ENCODE measurements at regions not wholly inside any gene's neighbourhood (a gene's known extent, or its start where the extent isn't known, plus 50 kb on each side); places are given as distances from the start of the nearest gene placed in this dataset.

- Histone ChIP-seq H3K9me3 (ENCODE audit: control insufficient read depth, low read length) (no peaks in the 10 kb centered on the region), H3K4me1 (ENCODE audit: control insufficient read depth, insufficient read depth, low read length) (no peaks in the 10 kb centered on the region), H3K27ac (ENCODE audit: insufficient read depth, low read depth, low read length, poor library complexity, severe bottlenecking) (no peak overlapping the region), H3K27me3 (ENCODE audit: control insufficient read depth, insufficient read depth, low read length, poor library complexity, severe bottlenecking) (no peaks in the 10 kb centered on the region), H3K4me3 (ENCODE audit: insufficient read depth, low read depth, low read length) (no peak overlapping the region), H3K36me3 (ENCODE audit: control insufficient read depth, insufficient read depth, low read length) (no peaks in the 10 kb centered on the region)
- WGBS, 2 experiments, result 91 to 95% methylated on average over 1 of the region's 1 CpG
Measured at GRCh38 chr12:39028382-39028781, 123.0 kb upstream of the CPNE8 start.

- no peaks in the 10 kb centered on the region for H3K36me3 ChIP-seq (ENCODE audit: control insufficient read depth, insufficient read depth, low read length)
- no peaks in the 10 kb centered on the region for H3K9me3 ChIP-seq (ENCODE audit: control insufficient read depth, low read length)
- no peaks in the 10 kb centered on the region for H3K4me1 ChIP-seq (ENCODE audit: control insufficient read depth, insufficient read depth, low read length)
- H3K27me3 ChIP-seq (ENCODE audit: control insufficient read depth, insufficient read depth, low read length, poor library complexity, severe bottlenecking), result no peaks in the 10 kb centered on the region
- WGBS, 2 experiments, result 81 to 94% methylated on average over 1 of the region's 1 CpG
- no peak overlapping the region for H3K27ac ChIP-seq (ENCODE audit: insufficient read depth, low read depth, low read length, poor library complexity, severe bottlenecking)
- H3K4me3 ChIP-seq (ENCODE audit: insufficient read depth, low read depth, low read length), result no peak overlapping the region
Measured at GRCh38 chr12:39012870-39013269, 107.5 kb upstream of the CPNE8 start.

- H3K4me3 ChIP-seq (ENCODE audit: insufficient read depth, low read depth, low read length), result no peak overlapping the region
- H3K4me1 ChIP-seq (ENCODE audit: control insufficient read depth, insufficient read depth, low read length), result no peaks in the 10 kb centered on the region
- WGBS, 2 experiments, result 83 to 86% methylated on average over 2 of the region's 2 CpGs
- no peaks in the 10 kb centered on the region for H3K36me3 ChIP-seq (ENCODE audit: control insufficient read depth, insufficient read depth, low read length)
- no peak overlapping the region for H3K27ac ChIP-seq (ENCODE audit: insufficient read depth, low read depth, low read length, poor library complexity, severe bottlenecking)
- no peaks in the 10 kb centered on the region for H3K27me3 ChIP-seq (ENCODE audit: control insufficient read depth, insufficient read depth, low read length, poor library complexity, severe bottlenecking)
- no peaks in the 10 kb centered on the region for H3K9me3 ChIP-seq (ENCODE audit: control insufficient read depth, low read length)
Measured at GRCh38 chr12:39011166-39011565, 105.8 kb upstream of the CPNE8 start.

DNA sequence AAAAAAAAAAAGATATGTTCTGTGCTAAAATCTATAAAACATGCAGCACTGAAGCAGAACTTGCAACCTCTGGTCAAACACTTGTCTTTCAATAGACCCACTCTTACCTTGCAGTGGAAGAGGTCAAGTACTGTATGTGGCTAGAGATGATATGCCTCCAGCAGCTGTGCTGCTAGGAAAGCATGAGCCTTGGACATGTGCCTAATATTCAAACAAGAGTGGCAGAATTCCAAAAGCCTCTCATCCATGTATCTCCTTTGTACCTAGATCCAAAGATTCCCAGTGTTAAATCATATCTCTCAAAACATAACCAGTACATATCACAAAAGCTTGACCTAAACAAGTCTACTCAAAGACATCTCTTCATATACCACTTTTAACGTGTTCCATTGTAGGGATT lies 105.0 kb upstream of the CPNE8 start:
- no peak overlapping the region for H3K4me3 ChIP-seq (ENCODE audit: insufficient read depth, low read depth, low read length)
- no peaks in the 10 kb centered on the region for H3K9me3 ChIP-seq (ENCODE audit: control insufficient read depth, low read length)
- H3K27ac ChIP-seq (ENCODE audit: insufficient read depth, low read depth, low read length, poor library complexity, severe bottlenecking), result no peak overlapping the region
- no peaks in the 10 kb centered on the region for H3K36me3 ChIP-seq (ENCODE audit: control insufficient read depth, insufficient read depth, low read length)
- WGBS, 2 experiments, result 80 to 89% methylated on average over 1 of the region's 1 CpG
- no peaks in the 10 kb centered on the region for H3K27me3 ChIP-seq (ENCODE audit: control insufficient read depth, insufficient read depth, low read length, poor library complexity, severe bottlenecking)
- no peaks in the 10 kb centered on the region for H3K4me1 ChIP-seq (ENCODE audit: control insufficient read depth, insufficient read depth, low read length)

DNA sequence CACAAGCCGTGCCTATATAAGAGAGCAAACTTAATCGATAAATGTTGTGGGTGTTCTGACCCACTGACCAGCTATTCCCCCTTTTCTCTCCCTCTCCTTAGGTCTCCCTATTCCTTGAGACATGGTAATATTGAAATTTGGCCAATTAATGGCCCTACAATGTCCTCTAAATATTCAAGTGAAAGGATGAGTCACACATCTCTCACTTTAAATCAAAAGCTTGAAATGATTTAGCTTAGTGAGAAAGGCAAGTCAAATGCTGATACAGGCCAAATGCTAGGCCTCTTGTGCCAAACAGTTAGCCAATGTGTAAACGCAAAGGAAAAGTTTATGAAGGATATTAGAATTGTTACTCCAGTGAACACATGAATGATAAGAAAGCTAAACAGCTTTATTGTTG lies 102.2 kb upstream of the CPNE8 start:
- WGBS, 2 experiments, result 79 to 100% methylated on average over 1 to 3 of the region's 3 CpGs
- Histone ChIP-seq H3K27me3 (ENCODE audit: control insufficient read depth, insufficient read depth, low read length, poor library complexity, severe bottlenecking) (no peaks in the 10 kb centered on the region), H3K9me3 (ENCODE audit: control insufficient read depth, low read length) (no peaks in the 10 kb centered on the region), H3K36me3 (ENCODE audit: control insufficient read depth, insufficient read depth, low read length) (no peaks in the 10 kb centered on the region), H3K4me1 (ENCODE audit: control insufficient read depth, insufficient read depth, low read length) (no peaks in the 10 kb centered on the region), H3K4me3 (ENCODE audit: insufficient read depth, low read depth, low read length) (no peak overlapping the region), H3K27ac (ENCODE audit: insufficient read depth, low read depth, low read length, poor library complexity, severe bottlenecking) (no peak overlapping the region)

DNA sequence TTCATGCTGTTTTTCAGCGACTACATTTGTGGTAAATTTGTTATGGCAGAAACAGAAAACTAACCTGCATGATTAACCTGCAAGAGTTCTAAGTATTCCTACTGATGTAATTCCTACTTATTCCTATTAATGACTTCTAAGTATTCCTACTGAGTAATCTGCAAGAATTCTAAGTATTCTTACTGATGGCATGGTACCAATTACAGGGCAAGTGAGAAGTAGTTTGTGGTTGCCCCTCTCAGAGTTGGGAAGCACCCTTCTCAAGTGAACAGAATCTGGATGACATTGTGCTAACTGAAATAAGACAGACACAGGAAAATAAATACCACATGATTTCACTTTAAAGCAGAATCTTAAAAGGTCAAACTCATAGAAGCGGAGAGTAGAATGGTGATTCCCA lies 100.9 kb upstream of the CPNE8 start:
- Histone ChIP-seq H3K36me3 (ENCODE audit: control insufficient read depth, insufficient read depth, low read length) (no peaks in the 10 kb centered on the region), H3K27me3 (ENCODE audit: control insufficient read depth, insufficient read depth, low read length, poor library complexity, severe bottlenecking) (no peaks in the 10 kb centered on the region), H3K9me3 (ENCODE audit: control insufficient read depth, low read length) (no peaks in the 10 kb centered on the region), H3K27ac (ENCODE audit: insufficient read depth, low read depth, low read length, poor library complexity, severe bottlenecking) (no peak overlapping the region), H3K4me3 (ENCODE audit: insufficient read depth, low read depth, low read length) (no peak overlapping the region), H3K4me1 (ENCODE audit: control insufficient read depth, insufficient read depth, low read length) (no peaks in the 10 kb centered on the region)
- 90% methylated on average over 1 of the region's 2 CpGs; no CpG with 5 or more reads in 1 of the 2 experiments for WGBS, 2 experiments

DNA sequence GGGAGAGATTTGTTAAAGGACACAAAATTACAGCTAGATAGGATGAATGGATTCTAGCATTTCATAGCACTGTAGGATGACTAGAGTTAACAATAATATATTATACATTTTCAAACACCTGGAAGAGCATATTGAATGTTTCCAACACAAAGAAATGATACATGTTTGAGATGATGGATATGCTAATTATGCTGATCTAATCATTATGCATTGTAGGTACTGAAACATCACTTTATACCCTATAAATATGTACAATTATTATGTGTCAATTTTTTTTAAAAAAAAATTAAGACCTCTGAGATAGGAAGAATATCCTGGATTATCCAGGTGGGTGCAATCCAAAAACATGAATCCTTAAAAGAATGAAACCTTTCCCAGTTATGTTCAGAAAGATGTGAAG lies 100.3 kb upstream of the CPNE8 start:
- Histone ChIP-seq H3K27ac (ENCODE audit: insufficient read depth, low read depth, low read length, poor library complexity, severe bottlenecking) (no peak overlapping the region), H3K4me3 (ENCODE audit: insufficient read depth, low read depth, low read length) (no peak overlapping the region), H3K27me3 (ENCODE audit: control insufficient read depth, insufficient read depth, low read length, poor library complexity, severe bottlenecking) (no peaks in the 10 kb centered on the region), H3K4me1 (ENCODE audit: control insufficient read depth, insufficient read depth, low read length) (no peaks in the 10 kb centered on the region), H3K36me3 (ENCODE audit: control insufficient read depth, insufficient read depth, low read length) (no peaks in the 10 kb centered on the region), H3K9me3 (ENCODE audit: control insufficient read depth, low read length) (no peaks in the 10 kb centered on the region)

DNA sequence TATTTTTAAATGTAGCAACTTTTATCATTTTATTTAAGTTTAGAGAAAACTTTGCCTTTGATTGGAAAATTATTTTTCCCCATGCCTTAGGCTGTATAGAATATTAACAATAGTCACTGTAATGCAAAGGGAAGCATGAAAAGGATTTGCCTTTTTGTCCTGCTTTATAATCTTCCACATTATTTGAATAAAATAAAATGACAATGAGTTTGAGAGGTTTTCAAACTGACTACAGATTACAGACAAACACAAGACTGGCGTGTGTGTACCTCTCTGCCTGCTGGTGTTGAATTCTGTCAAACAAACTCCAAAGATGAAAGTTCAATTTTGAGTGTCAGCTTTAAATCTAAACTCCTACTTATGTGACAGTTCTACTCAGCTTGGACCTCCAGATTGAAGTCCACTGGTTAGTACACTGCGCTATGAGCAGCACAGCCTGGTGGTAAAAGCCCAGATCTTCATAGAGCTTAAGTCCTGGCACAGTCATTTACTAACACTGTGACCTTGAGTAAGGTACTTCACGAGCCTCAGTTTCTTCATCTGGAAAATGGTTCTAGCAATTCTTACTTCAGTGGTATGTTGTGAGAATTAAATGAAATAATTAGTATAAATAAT lies 98.3 kb upstream of the CPNE8 start:
- 77 to 79% methylated on average over 3 of the region's 3 CpGs for WGBS, 2 experiments
- no peaks in the 10 kb centered on the region for H3K36me3 ChIP-seq (ENCODE audit: control insufficient read depth, insufficient read depth, low read length)
- no peaks in the 10 kb centered on the region for H3K4me1 ChIP-seq (ENCODE audit: control insufficient read depth, insufficient read depth, low read length)
- no peak overlapping the region for H3K27ac ChIP-seq (ENCODE audit: insufficient read depth, low read depth, low read length, poor library complexity, severe bottlenecking)
- no peaks in the 10 kb centered on the region for H3K27me3 ChIP-seq (ENCODE audit: control insufficient read depth, insufficient read depth, low read length, poor library complexity, severe bottlenecking)
- no peak overlapping the region for H3K4me3 ChIP-seq (ENCODE audit: insufficient read depth, low read depth, low read length)
- H3K9me3 ChIP-seq (ENCODE audit: control insufficient read depth, low read length), result no peaks in the 10 kb centered on the region

DNA sequence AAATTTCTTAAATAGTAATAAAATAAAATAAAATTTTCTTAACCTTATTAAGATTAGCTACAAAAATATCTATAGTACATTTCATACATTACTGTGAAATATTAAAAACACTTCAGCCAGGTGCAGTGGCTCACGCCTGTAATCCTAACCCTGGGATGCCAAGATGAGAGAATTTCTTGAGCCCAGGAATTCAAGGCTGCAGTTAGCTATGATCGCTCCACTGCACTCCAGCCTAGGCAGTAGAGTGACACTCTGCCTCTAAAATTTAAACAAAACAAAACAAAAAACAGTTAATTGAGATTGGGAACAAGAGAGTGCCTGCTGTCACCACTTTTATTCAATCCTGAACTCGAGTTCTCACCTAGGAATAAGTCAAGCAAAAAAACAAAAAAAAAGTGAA lies 95.0 kb upstream of the CPNE8 start:
- no peak overlapping the region for H3K27ac ChIP-seq (ENCODE audit: insufficient read depth, low read depth, low read length, poor library complexity, severe bottlenecking)
- H3K27me3 ChIP-seq (ENCODE audit: control insufficient read depth, insufficient read depth, low read length, poor library complexity, severe bottlenecking), result no peaks in the 10 kb centered on the region
- no peak overlapping the region for H3K4me3 ChIP-seq (ENCODE audit: insufficient read depth, low read depth, low read length)
- no peaks in the 10 kb centered on the region for H3K9me3 ChIP-seq (ENCODE audit: control insufficient read depth, low read length)
- 89% methylated on average over 3 of the region's 3 CpGs for WGBS, 2 experiments
- no peaks in the 10 kb centered on the region for H3K36me3 ChIP-seq (ENCODE audit: control insufficient read depth, insufficient read depth, low read length)
- no peaks in the 10 kb centered on the region for H3K4me1 ChIP-seq (ENCODE audit: control insufficient read depth, insufficient read depth, low read length)

DNA sequence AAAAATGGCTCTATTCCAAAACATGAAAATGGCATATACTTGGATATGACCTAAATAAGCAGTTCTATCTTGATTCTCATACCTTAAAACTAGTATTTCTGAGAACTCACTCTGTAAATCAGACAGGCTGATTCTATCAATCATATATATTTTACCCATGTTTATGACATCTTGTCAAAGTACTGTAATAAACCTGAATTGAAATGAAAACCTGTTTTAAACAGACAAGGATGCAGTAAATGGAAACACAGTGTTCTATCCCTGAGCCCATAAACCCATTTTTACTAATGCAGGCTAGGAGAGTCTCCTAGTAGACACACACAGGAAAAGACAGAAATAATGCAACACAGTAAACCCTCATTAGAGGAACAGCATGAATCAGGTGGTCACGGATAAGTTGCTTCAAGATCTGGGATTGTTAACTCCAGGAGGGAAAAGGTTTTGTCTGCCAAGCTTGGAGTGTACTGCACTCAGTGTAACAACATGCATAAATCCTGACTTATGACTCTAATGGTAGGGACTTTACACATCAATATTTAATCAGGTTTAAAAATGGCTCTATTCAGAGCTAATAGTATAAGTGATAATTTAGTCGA lies 93.6 kb upstream of the CPNE8 start:
- Histone ChIP-seq H3K27ac (ENCODE audit: insufficient read depth, low read depth, low read length, poor library complexity, severe bottlenecking) (no peak overlapping the region), H3K4me1 (ENCODE audit: control insufficient read depth, insufficient read depth, low read length) (no peaks in the 10 kb centered on the region), H3K9me3 (ENCODE audit: control insufficient read depth, low read length) (no peaks in the 10 kb centered on the region), H3K36me3 (ENCODE audit: control insufficient read depth, insufficient read depth, low read length) (no peaks in the 10 kb centered on the region), H3K4me3 (ENCODE audit: insufficient read depth, low read depth, low read length) (no peak overlapping the region), H3K27me3 (ENCODE audit: control insufficient read depth, insufficient read depth, low read length, poor library complexity, severe bottlenecking) (no peaks in the 10 kb centered on the region)
- WGBS, 2 experiments, result 82 to 100% methylated on average over 2 of the region's 2 CpGs

- H3K4me1 ChIP-seq (ENCODE audit: control insufficient read depth, insufficient read depth, low read length), result no peaks in the 10 kb centered on the region
- 68 to 73% methylated on average over 3 of the region's 3 CpGs for WGBS, 2 experiments
Measured at GRCh38 chr12:38995249-38995648, 89.9 kb upstream of the CPNE8 start.

More at GRCh38 chr12:38995249-38995648, 89.9 kb upstream of the CPNE8 start:
- H3K4me3 ChIP-seq (ENCODE audit: insufficient read depth, low read depth, low read length), result no peak overlapping the region
- H3K27ac ChIP-seq (ENCODE audit: insufficient read depth, low read depth, low read length, poor library complexity, severe bottlenecking), result no peak overlapping the region
- no peaks in the 10 kb centered on the region for H3K27me3 ChIP-seq (ENCODE audit: control insufficient read depth, insufficient read depth, low read length, poor library complexity, severe bottlenecking)
- no peaks in the 10 kb centered on the region for H3K36me3 ChIP-seq (ENCODE audit: control insufficient read depth, insufficient read depth, low read length)
- no peaks in the 10 kb centered on the region for H3K9me3 ChIP-seq (ENCODE audit: control insufficient read depth, low read length)

All from ectodermal cell (in vitro differentiated cells).